OCI-LY3 (cell line): ENCODE measurements at regions not wholly inside any gene's neighbourhood (a gene's known extent, or its start where the extent isn't known, plus 50 kb on each side); places are given as distances from the start of the nearest gene placed in this dataset.

Source experiments
- CTCF ChIP-seq: fragments of 200-600, 300-600 bp; sonication (generic); IDR thresholded peaks from 2 replicates; pipeline ENCODE4 v1.5.1; 2014; ENCODE audit warnings: antibody characterized with exemption, low read length, low read depth
- EZH2phosphoT487 ChIP-seq: fragments of 200-600 bp; shearing (Covaris generic); IDR thresholded peaks from 2 replicates; pipeline ENCODE4 v1.6.1; 2018; ENCODE audit warnings: antibody characterized with exemption, mixed run types, low read depth

GRCh38 chr11:103696123-103696522, 340.3 kb upstream of the DDI1 start:
- TF ChIP-seq CTCF (no peak), EZH2phosphoT487 (no peak)
